Posterior cingulate gyrus (tissue), 11 donors: ENCODE measurements at regions not wholly inside any gene's neighbourhood (a gene's known extent, or its start where the extent isn't known, plus 50 kb on each side); places are given as distances from the start of the nearest gene placed in this dataset.
"Not testable (repeated sequence)": the region's sequence is repeated elsewhere in the genome, so short reads cannot be mapped to it uniquely, and the experiment has no call there.

Source experiments
- DNase-seq, 10 donors: peaks; one replicate each; pipeline versions ENCODE4 v3.0.0 to v3.0.0-alpha.2; 2020 to 2021; ENCODE audit warnings: mixed read lengths in 3 of 10
- intact Hi-C: fragments of 100-400 bp; cut with DNase I; formaldehyde crosslinking; loops from one replicate; pipeline ENCODE4 v1.15.1; 2023

DNA sequence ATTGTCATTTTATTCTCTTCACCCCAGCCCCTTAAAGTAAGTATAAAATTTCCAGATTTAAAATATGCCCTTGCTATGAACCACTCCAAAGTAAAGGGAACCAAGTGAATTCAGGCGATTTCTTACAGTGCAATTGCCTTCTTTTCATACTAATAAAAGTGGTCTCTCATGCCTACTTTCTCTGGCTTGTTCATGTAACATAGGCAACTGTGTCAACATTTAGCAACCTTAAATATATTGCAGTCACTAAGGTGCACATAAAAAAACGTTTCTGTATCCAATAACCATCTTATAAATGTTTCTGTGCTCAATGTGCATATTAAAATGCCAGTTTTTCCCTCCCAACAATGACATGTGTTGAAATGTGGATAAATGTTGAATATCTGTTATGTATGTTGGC lies 271.6 kb upstream of the DCN start:
- DNase-seq, result no peak
- intact Hi-C loops, result no loop called here

DNA sequence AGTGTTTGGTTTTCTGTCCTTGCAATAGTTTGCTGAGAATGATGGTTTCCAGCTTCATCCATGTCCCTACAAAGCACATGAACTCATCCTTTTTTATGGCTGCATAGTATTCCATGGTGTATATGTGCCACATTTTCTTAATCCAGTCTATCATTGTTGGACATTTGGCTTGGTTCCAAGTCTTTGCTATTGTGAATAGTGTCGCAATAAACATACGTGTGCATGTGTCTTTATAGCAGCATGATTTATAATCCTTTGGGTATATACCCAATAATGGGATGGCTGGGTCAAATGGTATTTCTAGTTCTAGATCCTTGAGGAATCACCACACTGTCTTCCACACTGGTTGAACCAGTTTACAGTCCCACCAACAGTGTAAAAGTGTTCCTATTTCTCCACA lies 269.8 kb upstream of the DCN start:
- DNase-seq, intact Hi-C loops: not testable (repeated sequence)

DNA sequence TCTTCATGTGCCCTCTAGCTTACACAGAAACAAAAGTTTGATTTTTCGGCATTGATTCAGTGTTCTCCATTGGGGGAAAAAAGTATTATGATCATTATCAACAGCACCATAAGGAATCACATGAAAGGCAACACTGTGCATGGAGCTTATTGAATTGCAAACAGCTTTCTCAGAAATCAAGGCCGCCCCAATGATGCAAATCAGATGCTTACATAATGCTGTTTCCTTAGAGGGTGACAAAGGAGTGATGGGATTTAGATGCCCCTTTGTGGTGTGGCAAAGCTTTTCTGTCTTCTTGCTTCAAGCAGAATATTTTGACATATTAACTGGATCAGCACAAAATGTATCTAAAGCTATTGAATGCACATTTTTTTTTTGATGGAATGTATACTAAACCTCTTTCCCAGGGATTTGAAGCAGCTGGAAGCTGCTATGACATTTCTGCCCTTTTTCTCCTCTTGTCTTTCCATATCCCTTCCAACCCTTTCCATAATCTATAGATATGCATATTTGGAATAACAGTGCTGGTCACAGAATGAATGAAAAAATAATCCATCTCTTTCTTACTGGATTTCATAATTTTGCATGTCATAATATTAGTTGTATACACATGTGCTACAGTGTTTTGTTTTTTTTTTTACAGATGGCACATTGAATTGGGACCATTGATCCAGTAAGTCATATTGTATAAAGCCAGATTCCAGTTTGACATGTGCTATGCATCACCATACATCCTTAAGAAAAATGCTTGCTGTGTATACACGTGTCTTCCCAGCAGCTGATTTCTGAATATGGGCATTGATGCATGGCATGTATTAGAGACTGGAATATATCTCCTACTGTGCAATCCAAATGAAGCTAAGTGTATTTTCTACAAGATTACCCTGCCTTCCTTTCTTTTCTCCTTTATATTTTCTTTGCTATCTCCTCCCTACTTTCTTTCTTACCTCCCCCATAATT lies 259.7 kb upstream of the DCN start:
- intact Hi-C loops, result no loop called here
- DNase-seq, result no peak

DNA sequence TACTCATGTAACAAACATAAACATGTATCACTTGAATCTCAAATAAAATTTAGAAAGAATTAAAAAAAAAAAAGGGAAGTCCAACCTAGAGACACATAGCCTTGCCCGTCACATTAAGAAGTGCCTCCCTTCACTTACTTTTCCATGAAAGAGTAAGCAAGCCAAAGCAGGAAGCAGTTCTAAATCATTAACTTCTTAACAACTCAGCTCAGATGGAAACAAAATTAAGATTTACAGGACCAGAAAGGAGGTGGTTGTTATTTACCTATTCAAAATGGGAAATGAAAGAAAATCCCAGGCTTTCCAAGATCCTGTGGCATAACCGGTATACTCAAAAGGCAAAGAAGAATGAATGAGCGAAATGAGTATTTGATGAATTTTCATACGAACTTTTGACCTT lies 258.6 kb upstream of the DCN start:
- DNase-seq, result no peak

DNA sequence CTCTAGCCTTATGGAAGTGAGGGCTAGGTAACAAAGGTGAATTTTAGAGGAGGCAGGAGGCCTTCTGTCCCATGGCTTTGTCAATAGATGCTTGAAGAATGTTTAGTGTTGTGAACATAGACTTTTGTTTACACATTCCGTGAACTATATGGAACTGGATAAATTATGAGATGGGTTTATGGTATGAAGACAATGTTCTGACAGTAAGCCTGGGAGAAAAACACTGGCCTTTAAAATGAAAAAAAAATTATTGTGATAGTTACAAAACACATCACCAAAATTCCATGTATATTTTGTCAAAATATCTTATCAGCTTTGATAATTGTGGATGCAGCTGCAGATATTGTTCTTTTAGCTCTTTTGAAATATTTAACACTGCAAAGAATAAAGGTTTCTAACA lies 251.5 kb upstream of the DCN start:
- intact Hi-C loops, result no loop called here
- DNase-seq, result no peak

More for the DNA sequence above, 258.6 kb upstream of the DCN start:
- intact Hi-C loops, result no loop called here

DNA sequence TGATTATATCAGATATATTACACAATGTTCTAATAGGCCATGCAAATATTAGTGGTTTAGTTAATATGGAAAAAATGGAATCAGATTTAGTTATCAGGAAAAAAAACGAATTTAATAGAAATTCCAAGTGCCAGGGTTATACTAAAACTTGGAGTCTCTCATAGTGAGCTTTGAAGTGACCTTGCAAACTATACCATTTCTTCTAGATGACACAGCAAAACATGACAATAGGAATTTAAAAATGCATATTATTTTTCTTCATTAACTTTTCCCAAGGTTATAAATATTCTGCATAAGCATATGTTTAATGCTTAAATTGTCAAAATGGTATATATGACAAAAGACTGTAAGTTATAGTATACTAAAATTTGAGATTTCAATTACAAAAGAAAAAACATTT lies 250.1 kb upstream of the DCN start:
- no peak for DNase-seq
- intact Hi-C loops, result no loop called here

DNA sequence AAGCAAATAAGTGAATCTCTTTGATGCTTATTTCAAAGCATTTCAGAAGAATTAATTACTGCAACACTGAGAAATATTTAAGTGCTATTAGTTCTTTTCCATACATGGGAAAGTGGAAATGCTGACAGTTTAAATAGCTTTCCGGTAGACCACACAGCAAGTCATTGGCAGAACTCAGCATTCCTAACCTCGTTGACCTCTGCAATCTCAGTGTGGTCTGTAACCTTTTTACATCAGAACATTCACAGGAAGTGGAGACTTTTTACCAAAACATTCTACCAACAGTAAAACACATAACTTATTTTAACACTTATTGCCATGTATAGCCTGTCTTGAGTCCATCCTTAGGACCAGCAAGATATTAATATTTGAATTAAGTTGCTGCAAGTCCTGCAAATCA lies 249.5 kb upstream of the DCN start:
- intact Hi-C loops, result no loop called here
- DNase-seq, result no peak

DNA sequence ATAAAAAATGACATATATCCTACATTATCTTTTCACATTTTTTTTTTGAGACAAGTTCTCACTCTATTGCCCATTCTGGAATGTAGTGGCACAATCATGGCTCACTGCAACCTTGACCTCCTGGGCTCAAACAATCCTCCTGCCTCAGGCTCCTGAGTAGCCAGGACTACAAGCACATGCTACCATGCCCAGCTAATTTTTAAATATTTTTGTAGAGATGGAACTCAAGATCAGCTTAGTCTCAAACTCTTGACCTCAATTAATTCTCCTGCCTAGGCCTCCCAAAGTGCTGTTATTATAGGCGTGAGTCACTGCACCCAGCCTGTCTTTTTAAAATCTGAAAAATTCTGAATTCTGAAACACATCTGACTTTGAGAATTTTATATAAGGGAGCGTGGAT lies 241.9 kb upstream of the DCN start:
- DNase-seq, result no peak
- intact Hi-C loops, result no loop called here

DNA sequence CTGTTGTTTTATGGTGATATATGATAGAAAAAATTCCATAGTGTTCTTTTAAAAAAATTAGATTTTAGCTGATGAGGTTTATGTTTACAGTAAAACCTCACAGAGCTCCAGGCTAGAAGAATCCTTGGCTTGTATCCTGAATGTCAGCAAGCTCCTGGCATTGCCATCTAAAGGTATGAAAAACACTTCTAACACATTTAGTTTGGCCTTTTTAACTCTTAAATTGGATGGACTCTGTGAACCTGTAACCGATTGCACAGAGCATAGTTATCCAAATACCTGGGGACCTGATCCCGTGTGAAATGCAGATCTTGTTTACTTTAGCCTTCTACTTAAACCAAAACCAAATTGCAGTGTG lies 241.1 kb upstream of the DCN start:
- DNase-seq, result no peak
- intact Hi-C loops, result no loop called here

DNA sequence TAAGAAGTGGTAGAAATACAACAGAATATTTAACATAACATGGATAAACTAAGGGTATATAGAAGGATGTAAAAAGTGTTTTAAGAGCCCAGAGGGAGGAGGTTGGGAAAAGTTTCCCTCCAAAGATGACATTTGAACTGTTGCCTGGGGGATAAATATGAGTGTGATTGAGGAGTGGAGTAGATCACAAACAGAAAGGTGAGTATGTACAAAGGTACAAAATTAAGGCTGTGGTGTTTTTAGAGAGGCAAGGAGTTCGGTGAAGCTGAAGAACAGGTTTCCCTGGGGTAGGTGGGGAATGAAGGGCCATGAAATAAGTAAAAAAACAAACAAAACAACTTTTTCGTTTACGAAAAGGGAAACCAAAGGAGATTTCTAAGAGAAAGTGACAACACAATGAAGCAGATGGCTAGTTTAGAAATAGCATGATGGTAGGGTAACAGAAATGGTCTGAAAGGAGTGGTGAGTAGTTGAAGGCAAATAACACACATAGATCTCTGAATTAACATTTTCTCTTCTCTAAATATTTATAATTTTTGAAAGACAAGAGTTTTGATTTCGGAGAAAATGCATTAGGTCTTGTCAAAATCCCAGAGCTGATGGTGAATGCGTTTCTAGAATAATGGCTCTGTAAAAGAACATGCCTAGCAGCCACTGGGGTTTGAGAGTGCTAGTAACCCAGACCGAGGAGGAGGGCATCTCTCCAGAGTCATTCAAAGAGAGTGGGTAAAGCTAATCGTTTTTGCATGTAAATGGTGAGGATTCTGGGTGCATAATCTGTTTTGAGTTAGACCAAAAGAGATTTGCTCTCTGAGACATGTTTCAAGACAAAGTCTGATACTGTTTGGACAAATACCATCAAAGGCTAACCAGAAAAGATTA lies 240.4 kb upstream of the DCN start:
- DNase-seq, result no peak
- intact Hi-C loops, result no loop called here

DNA sequence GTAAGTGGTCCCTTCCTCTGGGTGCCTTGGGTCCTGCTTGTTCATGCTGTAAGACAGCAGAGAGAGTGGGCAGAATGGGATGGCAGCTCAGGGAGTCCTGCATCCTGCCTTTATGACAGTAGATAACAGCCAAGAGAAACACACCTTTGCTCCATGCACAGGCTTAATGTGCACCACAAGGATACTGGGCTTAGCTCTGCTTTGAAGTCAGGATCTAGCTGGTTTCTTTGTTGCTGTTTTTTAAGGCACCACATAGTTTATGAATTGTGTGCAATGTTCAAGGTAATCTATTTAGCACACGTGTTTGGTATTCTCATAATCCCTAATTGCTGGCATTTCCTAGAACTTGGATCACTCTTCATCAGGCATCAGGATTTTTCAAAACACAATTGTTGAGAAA lies 239.5 kb upstream of the DCN start:
- intact Hi-C loops, result no loop called here
- DNase-seq, result no peak

DNA sequence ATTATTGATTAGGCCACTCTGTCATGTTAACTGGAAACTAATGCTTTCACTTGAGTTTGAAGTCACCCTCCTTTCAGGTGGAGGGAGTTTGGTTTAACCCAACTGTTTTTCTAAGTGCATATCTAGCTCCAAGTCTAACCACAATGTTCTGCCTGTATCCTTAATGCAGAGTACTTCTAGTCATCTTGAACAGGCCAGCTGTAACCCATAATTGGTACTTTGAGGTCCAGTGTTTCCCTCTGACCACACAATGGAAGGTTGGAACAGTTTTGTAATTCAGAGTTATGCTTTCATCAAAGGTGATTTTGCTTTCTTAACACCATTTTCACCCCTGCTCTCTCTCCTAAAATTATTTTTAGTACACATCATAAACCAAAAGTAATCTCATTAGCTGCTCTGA lies 237.2 kb upstream of the DCN start:
- intact Hi-C loops, result no loop called here
- no peak for DNase-seq

DNA sequence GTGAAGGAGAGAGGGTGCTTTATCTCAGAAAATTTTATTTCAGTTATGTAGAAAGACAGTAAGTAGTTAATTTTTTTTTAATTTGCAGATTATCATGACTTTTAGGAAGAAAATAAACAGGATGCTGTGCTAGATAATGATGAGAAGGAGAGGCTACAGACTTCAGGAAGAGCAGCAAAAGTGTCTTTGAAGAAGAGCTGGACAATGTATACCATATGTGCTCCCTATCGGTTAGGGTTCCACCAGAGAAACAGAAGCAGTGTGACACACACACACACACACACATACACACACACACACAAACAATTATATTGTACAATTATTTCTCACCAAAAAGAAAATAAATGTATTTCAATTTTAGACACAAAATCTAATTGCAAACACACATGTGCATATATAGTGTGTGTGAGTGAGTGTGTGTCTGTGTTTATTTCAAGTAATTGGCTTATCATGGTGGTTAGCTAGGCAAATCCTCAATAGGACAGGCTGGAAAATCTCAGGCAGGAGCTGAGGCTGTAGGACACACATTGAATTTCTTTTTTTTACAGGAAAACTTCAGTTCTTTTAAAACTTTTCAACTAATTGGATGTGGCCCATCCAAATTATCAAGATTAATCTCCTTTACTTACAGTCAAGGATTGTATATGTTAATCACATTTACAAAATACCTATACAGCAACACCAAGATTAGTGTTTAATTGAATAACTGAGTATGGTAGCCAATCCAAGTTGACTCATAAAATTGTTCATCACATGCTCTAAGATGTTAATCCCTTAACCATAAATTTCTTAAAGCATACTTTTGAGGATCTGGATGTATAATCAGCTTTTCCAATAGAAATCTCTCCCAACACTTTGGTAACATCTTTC lies 235.8 kb upstream of the DCN start:
- intact Hi-C loops, result no loop called here
- DNase-seq, result no peak

DNA sequence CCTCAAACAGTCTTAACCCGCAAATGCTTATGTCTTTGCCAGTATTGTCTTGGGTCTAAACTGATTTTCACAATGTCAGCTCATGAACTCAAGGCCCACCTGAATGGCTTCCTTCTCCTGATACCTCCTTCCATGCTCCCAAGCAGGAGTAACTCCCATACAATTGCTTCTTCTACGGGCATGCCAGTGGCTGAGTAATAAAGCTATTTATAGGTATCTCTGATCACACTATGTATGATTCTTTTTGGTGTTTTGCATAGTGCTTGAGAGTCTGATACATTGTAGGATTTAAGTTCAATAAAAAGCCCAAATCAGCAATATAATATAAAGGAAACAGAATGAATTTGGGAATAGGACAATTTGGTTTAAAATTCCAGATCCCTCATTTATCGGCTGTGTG lies 235.0 kb upstream of the DCN start:
- intact Hi-C loops, result no loop called here
- DNase-seq, result no peak

DNA sequence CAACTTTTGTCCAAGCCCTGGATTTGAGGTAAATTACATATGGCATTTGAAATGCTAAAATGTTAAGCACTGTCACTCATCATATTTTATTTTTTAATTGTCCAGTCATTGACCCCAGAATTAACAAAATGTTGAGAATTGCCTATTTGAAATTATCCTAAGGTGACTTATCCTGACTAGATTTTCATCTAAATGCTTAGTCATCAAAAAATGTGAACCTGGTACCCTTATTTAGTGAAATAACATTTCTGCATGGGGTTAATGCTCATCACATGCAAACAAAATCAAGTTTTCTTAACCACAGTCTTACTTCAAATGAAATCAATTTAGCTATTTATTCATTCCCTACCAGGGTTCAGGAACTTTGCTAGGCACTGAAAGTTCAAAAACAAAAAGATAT lies 232.0 kb upstream of the DCN start:
- DNase-seq, result no peak
- intact Hi-C loops, result no loop called here

DNA sequence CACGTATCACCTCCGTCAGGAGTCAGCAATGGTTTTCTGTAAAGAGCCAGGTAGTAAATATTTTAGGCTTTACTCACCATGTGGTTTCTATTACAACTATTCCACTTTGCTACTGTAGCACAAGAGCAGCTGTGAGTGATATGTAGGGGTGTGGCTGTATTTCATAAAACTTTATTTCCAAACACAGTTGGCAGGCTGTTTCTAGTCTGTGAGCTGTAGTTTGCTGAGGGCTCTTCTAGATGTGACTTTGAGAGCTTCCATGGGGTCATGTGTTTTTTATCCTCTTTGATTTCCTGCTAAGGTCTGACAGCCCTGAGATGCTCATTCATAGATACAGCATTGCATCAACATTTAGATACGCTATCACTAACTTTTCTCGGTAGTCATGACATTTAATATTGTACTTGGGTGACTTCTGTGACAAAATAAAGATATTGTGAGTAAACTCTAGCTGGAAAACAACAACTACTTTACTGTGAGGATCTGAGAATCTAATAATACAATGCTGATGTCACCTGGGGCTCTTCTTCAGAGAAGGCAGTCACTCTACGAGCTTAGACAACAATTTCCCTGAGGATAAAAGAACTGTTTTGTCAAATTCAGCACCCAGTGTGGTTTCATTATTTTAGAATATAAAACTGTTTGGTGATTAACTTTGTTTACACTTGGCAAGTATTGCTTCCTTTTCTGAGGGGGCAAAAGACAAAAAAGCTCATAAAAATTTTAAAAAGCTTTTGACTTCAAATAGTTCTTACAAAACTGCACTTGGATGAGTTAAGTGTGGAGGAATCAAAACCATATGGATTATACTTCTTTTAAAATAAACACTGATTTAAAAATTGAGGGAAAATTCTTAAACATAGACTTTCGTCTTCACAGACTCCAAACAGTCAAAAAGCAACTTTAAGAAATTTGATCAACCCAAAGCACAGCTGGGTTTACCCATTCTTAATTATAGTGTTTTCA lies 231.2 kb upstream of the DCN start:
- intact Hi-C loops, result no loop called here
- no peak for DNase-seq

DNA sequence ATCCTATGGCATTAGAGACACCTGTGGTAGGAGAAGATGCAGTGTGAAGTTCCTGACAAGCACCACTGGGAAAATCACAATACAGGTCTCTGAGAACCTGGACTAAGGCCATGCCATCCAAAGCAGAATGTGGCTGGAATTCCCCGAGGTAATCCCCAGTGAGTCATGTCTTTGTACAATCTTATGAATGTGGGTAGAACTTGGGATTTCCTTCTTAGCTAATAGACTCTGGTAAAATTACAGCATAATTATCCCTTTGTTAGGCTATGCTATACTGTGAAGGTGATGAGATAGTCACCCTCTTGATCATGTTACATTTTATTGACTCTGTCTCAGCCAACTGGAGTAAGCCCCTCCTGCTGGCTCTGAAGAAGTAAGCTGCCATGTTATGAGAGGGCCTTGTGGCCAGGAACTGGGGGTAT lies 224.3 kb upstream of the DCN start:
- intact Hi-C loops, result no loop called here
- DNase-seq, result no peak

DNA sequence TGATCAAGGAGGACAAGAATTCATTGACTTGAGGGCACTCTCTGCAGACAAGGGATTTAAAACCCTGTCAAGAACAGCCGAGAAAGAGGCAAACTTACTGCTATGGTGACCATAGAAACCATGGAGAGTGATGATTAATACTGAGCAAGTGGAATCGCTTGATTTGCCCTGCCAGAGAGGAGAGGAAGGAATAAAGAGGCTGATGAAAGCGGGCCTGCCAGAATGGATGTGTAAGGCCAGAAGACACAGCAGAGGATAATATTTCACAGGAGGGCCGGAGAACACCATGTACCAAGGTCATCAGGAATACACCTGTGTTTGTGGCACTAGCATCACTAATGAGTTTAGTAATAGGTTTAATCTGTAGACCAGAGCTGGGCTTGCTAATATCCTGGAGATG lies 221.8 kb upstream of the DCN start:
- intact Hi-C loops, result no loop called here
- no peak for DNase-seq

DNA sequence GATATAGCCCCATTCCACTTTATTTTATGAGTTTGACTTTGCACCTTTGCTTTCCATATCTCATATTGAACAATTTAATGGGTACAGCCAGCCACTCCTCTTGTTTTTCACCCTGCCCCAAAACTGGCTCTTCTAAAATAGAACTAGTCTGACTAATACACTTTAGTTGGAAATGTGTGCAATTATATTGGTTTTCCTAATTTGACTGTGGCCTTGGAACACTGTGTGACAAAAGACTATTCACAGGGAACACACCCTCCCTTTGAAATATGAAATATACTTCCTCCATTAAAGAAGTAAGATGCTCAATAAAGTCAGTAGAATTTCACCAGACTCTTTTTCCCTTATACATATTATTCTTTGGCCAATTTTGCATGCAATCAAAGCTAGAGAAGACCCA lies 218.6 kb upstream of the DCN start:
- no peak for DNase-seq
- intact Hi-C loops, result no loop called here

DNA sequence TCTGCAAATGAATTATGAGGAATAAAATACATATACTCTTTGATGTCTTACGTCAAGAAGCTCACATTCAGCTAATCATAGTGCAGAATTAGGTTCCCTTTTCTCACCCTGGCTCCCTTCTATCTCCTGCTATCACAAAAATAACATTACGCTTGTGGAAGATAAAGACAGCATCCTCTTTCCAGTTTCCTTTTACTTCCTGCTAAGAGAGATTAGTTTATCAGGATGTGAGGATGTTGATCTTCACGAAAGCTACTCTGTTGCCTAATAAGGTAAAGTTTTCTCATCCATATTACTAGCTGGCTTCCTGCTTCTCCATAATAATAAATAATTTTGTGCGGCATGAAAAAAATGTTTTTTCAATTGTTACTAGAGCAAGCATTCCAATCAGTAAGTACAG lies 217.7 kb upstream of the DCN start:
- intact Hi-C loops, result no loop called here
- DNase-seq, result no peak
